ENCODE measurements at regions not wholly inside any gene's neighbourhood (a gene's known extent, or its start where the extent isn't known, plus 50 kb on each side); places are given as distances from the start of the nearest gene placed in this dataset.

GRCh38 chr16:14373896-14374295, 256.2 kb downstream of the PARN start:
- Histone ChIP-seq H3K9me1 (ENCODE audit: control insufficient read depth, extremely low read depth, insufficient read depth, low read length) (no peaks in the 10 kb centered on the region), H4K20me1 (ENCODE audit: control insufficient read depth, extremely low read depth, insufficient read depth, low read length) (no peaks in the 10 kb centered on the region), H3K27ac (ENCODE audit: control insufficient read depth, insufficient read depth, low read length) (no peak overlapping the region), H3K4me1 (ENCODE audit: control insufficient read depth, extremely low read depth, insufficient read depth, low read length) (peaks cover 28% of the 10 kb centered on the region), H3K9me3 (ENCODE audit: control insufficient read depth, low read depth, low read length) (no peaks in the 10 kb centered on the region), H2AFZ (ENCODE audit: control insufficient read depth, low read length) (no peak overlapping the region), H3K4me2 (ENCODE audit: control insufficient read depth, extremely low read depth, insufficient read depth, low read depth, low read length) (no peak overlapping the region), H3K27me3 (ENCODE audit: control insufficient read depth, extremely low read depth, insufficient read depth, low read length) (no peaks in the 10 kb centered on the region), H3K4me3 (ENCODE audit: control insufficient read depth in 2 of 3, extremely low read depth in 1 of 3, insufficient read depth in 2 of 3, low read depth in 1 of 3, low read length in 3 of 3) (no peak overlapping the region), H3K79me2 (ENCODE audit: control insufficient read depth, insufficient read depth, low read length) (no peaks in the 10 kb centered on the region), H3K36me3 (ENCODE audit: control insufficient read depth in 2 of 2, extremely low read depth in 1 of 2, insufficient read depth in 2 of 2, low read length in 2 of 2) (no peaks in the 10 kb centered on the region), H3K9ac (ENCODE audit: control insufficient read depth, extremely low read depth, insufficient read depth, low read length) (no peak overlapping the region)
- dilution Hi-C loops (cut with MboI; ENCODE audit: extremely low pct_ligation_motif_present, low sequenced_read_pairs) = no loop called here
- FAIRE-seq = no peak
- TF ChIP-seq CTCF (optimal IDR thresholded peaks at IDR 0.05 in 1 of 3, IDR thresholded peaks at IDR 0.05 in 1 of 3, conservative IDR thresholded peaks at IDR 0.05 in 1 of 3; ENCODE audit: extremely low read depth in 1 of 3, insufficient read depth in 2 of 3, low read length in 3 of 3) = no peak
- TF ChIP-seq EZH2 (IDR thresholded peaks at IDR 0.05; ENCODE audit: low read length) = no peak
- no peak for DNase-seq (ENCODE audit: low read depth, low spot score)

GRCh38 chr16:14373406-14373805, 256.7 kb downstream of the PARN start:
- Histone ChIP-seq H3K27me3 (ENCODE audit: control insufficient read depth, extremely low read depth, insufficient read depth, low read length) (no peaks in the 10 kb centered on the region), H3K4me3 (ENCODE audit: control insufficient read depth in 2 of 3, extremely low read depth in 1 of 3, insufficient read depth in 2 of 3, low read depth in 1 of 3, low read length in 3 of 3) (no peak overlapping the region), H3K9ac (ENCODE audit: control insufficient read depth, extremely low read depth, insufficient read depth, low read length) (no peak overlapping the region), H4K20me1 (ENCODE audit: control insufficient read depth, extremely low read depth, insufficient read depth, low read length) (no peaks in the 10 kb centered on the region), H3K27ac (ENCODE audit: control insufficient read depth, insufficient read depth, low read length) (no peak overlapping the region), H2AFZ (ENCODE audit: control insufficient read depth, low read length) (no peak overlapping the region), H3K9me1 (ENCODE audit: control insufficient read depth, extremely low read depth, insufficient read depth, low read length) (no peaks in the 10 kb centered on the region), H3K36me3 (ENCODE audit: control insufficient read depth in 2 of 2, extremely low read depth in 1 of 2, insufficient read depth in 2 of 2, low read length in 2 of 2) (no peaks in the 10 kb centered on the region), H3K4me1 (ENCODE audit: control insufficient read depth, extremely low read depth, insufficient read depth, low read length) (peaks cover 23% of the 10 kb centered on the region), H3K79me2 (ENCODE audit: control insufficient read depth, insufficient read depth, low read length) (no peaks in the 10 kb centered on the region), H3K9me3 (ENCODE audit: control insufficient read depth, low read depth, low read length) (no peaks in the 10 kb centered on the region), H3K4me2 (ENCODE audit: control insufficient read depth, extremely low read depth, insufficient read depth, low read depth, low read length) (no peak overlapping the region)
- TF ChIP-seq CTCF (optimal IDR thresholded peaks at IDR 0.05 in 1 of 3, IDR thresholded peaks at IDR 0.05 in 1 of 3, conservative IDR thresholded peaks at IDR 0.05 in 1 of 3; ENCODE audit: extremely low read depth in 1 of 3, insufficient read depth in 2 of 3, low read length in 3 of 3) = no peak
- TF ChIP-seq EZH2 (IDR thresholded peaks at IDR 0.05; ENCODE audit: low read length) = no peak
- DNase-seq (ENCODE audit: low read depth, low spot score) (no peak), FAIRE-seq (no peak)
- dilution Hi-C loops (cut with MboI; ENCODE audit: extremely low pct_ligation_motif_present, low sequenced_read_pairs) = no loop called here
